ENCODE measurements at regions not wholly inside any gene's neighbourhood (a gene's known extent, or its start where the extent isn't known, plus 50 kb on each side); places are given as distances from the start of the nearest gene placed in this dataset.
A peak's percentile ranks its signal among the peaks of the same experiment; 100 is the strongest.

GRCh38 chr12:58156697-58157096 lies 215.3 kb downstream of the ATP23 start:
- H3K9me3 Mint-ChIP-seq, result no peaks in the 10 kb centered on the region
- no peak for ATAC-seq

GRCh38 chr12:58159941-58160340 lies 218.6 kb downstream of the ATP23 start:
- peaks cover 0 to 2% (median 0%) of the 10 kb centered on the region in 4 donors for H3K4me1 Mint-ChIP-seq
- H3K36me3 Mint-ChIP-seq, result no peaks in the 10 kb centered on the region
- DNase-seq (no peak), ATAC-seq (no peak)
- POLR2A ChIA-PET, result no interaction called here
- no peaks in the 10 kb centered on the region for H3K9me3 Mint-ChIP-seq
- no peak overlapping the region for H3K27ac Mint-ChIP-seq
- no peak overlapping the region for H3K4me3 Mint-ChIP-seq
- peaks cover 0 to 13% (median 9%) of the 10 kb centered on the region in 5 donors for H3K27me3 Mint-ChIP-seq

More at GRCh38 chr12:58156697-58157096, 215.3 kb downstream of the ATP23 start:
- no peaks in the 10 kb centered on the region for H3K4me1 Mint-ChIP-seq
- no peaks in the 10 kb centered on the region for H3K36me3 Mint-ChIP-seq
- DNase-seq, result no peak
- no peak overlapping the region for H3K4me3 Mint-ChIP-seq
- POLR2A ChIA-PET, result no interaction called here
- no peak overlapping the region for H3K27ac Mint-ChIP-seq
- peaks cover 10 to 16% (median 12%) of the 10 kb centered on the region in 5 donors for H3K27me3 Mint-ChIP-seq

- ATAC-seq, result no peak
- Mint-ChIP-seq H3K27me3 (peaks cover 7 to 15% (median 14%) of the 10 kb centered on the region in 5 donors), H3K36me3 (no peaks in the 10 kb centered on the region), H3K9me3 (no peaks in the 10 kb centered on the region), H3K4me3 (no peak overlapping the region), H3K27ac (no peak overlapping the region), H3K4me1 (peaks cover 0 to 2% (median 0%) of the 10 kb centered on the region in 4 donors)
- no peak for DNase-seq
- POLR2A ChIA-PET, result no interaction called here
These were observed 220.4 kb downstream of the ATP23 start for GRCh38 chr12:58161773-58162172.

- Mint-ChIP-seq H3K36me3 (no peaks in the 10 kb centered on the region), H3K9me3 (no peaks in the 10 kb centered on the region), H3K4me3 (no peak overlapping the region), H3K27me3 (peaks cover 7 to 15% (median 14%) of the 10 kb centered on the region in 5 donors), H3K27ac (no peak overlapping the region), H3K4me1 (peaks cover 0 to 2% (median 0%) of the 10 kb centered on the region in 4 donors)
- POLR2A ChIA-PET, result no interaction called here
- no peak for ATAC-seq
- no peak for DNase-seq
These were observed 221.7 kb downstream of the ATP23 start for GRCh38 chr12:58163021-58163420.

- no peak for DNase-seq
- H3K36me3 Mint-ChIP-seq, result no peaks in the 10 kb centered on the region
- H3K4me3 Mint-ChIP-seq, result no peak overlapping the region
- H3K27me3 Mint-ChIP-seq, result peaks cover 6 to 27% (median 10%) of the 10 kb centered on the region in 5 donors
- H3K27ac Mint-ChIP-seq, result no peak overlapping the region
- no peaks in the 10 kb centered on the region for H3K9me3 Mint-ChIP-seq
- ATAC-seq, result no peak
- H3K4me1 Mint-ChIP-seq, result peaks cover 0 to 2% (median 0%) of the 10 kb centered on the region in 4 donors
- POLR2A ChIA-PET, result no interaction called here
These were observed 225.3 kb downstream of the ATP23 start for GRCh38 chr12:58166643-58167042.

GRCh38 chr12:58167622-58168021 lies 226.3 kb downstream of the ATP23 start:
- Mint-ChIP-seq H3K27ac (no peak overlapping the region), H3K27me3 (peaks cover 4 to 32% (median 10%) of the 10 kb centered on the region in 5 donors), H3K36me3 (no peaks in the 10 kb centered on the region), H3K9me3 (no peaks in the 10 kb centered on the region), H3K4me3 (no peak overlapping the region), H3K4me1 (peaks cover 0 to 2% (median 0%) of the 10 kb centered on the region in 4 donors)
- ATAC-seq (no peak), DNase-seq (no peak)
- POLR2A ChIA-PET, result no interaction called here

- Mint-ChIP-seq H3K36me3 (no peaks in the 10 kb centered on the region), H3K9me3 (no peaks in the 10 kb centered on the region), H3K27ac (peak overlapping the region in 1 of 10 donors; percentile 19), H3K27me3 (peaks cover 4 to 45% (median 13%) of the 10 kb centered on the region in 5 donors), H3K4me3 (no peak overlapping the region), H3K4me1 (no peaks in the 10 kb centered on the region)
- no peak for DNase-seq
- no peak for ATAC-seq
- POLR2A ChIA-PET, result no interaction called here
These were observed 228.5 kb downstream of the ATP23 start for GRCh38 chr12:58169826-58170225.

- POLR2A ChIA-PET, result no interaction called here
- H3K9me3 Mint-ChIP-seq, result no peaks in the 10 kb centered on the region
- H3K4me3 Mint-ChIP-seq, result no peak overlapping the region
- peaks cover 6 to 46% (median 14%) of the 10 kb centered on the region in 5 donors for H3K27me3 Mint-ChIP-seq
- no peaks in the 10 kb centered on the region for H3K4me1 Mint-ChIP-seq
- ATAC-seq (no peak), DNase-seq (no peak)
- H3K27ac Mint-ChIP-seq, result no peak overlapping the region
- H3K36me3 Mint-ChIP-seq, result no peaks in the 10 kb centered on the region
These were observed 230.5 kb downstream of the ATP23 start for GRCh38 chr12:58171914-58172313.

GRCh38 chr12:58172433-58173073 lies 231.2 kb downstream of the ATP23 start:
- Mint-ChIP-seq H3K4me1 (no peaks in the 10 kb centered on the region), H3K27ac (peak overlapping the region in 1 of 10 donors; percentile 14), H3K27me3 (peaks cover 9 to 52% (median 18%) of the 10 kb centered on the region in 5 donors), H3K36me3 (no peaks in the 10 kb centered on the region), H3K9me3 (no peaks in the 10 kb centered on the region), H3K4me3 (no peak overlapping the region)
- POLR2A ChIA-PET, result no interaction called here
- ATAC-seq (no peak), DNase-seq (no peak)

GRCh38 chr12:58174316-58174715 lies 232.9 kb downstream of the ATP23 start:
- no peaks in the 10 kb centered on the region for H3K36me3 Mint-ChIP-seq
- no peak for DNase-seq
- POLR2A ChIA-PET, result no interaction called here

GRCh38 chr12:58176296-58176869 lies 235.0 kb downstream of the ATP23 start:
- POLR2A ChIA-PET, result no interaction called here
- ATAC-seq (no peak), DNase-seq (no peak)
- Mint-ChIP-seq H3K4me3 (no peak overlapping the region), H3K4me1 (no peaks in the 10 kb centered on the region), H3K36me3 (no peaks in the 10 kb centered on the region), H3K9me3 (no peaks in the 10 kb centered on the region), H3K27me3 (peaks cover 17 to 67% (median 32%) of the 10 kb centered on the region in 5 donors), H3K27ac (no peak overlapping the region)

More at GRCh38 chr12:58174316-58174715, 232.9 kb downstream of the ATP23 start:
- no peak overlapping the region for H3K27ac Mint-ChIP-seq
- no peak overlapping the region for H3K4me3 Mint-ChIP-seq
- H3K9me3 Mint-ChIP-seq, result no peaks in the 10 kb centered on the region
- H3K4me1 Mint-ChIP-seq, result no peaks in the 10 kb centered on the region
- H3K27me3 Mint-ChIP-seq, result peaks cover 15 to 63% (median 22%) of the 10 kb centered on the region in 5 donors
- no peak for ATAC-seq

- Mint-ChIP-seq H3K9me3 (no peaks in the 10 kb centered on the region), H3K4me1 (no peaks in the 10 kb centered on the region), H3K27me3 (peaks cover 17 to 69% (median 27%) of the 10 kb centered on the region in 5 donors), H3K4me3 (no peak overlapping the region), H3K36me3 (no peaks in the 10 kb centered on the region), H3K27ac (no peak overlapping the region)
- no peak for DNase-seq
- ATAC-seq, result no peak
- POLR2A ChIA-PET, result no interaction called here
These were observed 236.0 kb downstream of the ATP23 start for GRCh38 chr12:58177366-58177765.

GRCh38 chr12:58184212-58184611 lies 242.8 kb downstream of the ATP23 start:
- Mint-ChIP-seq H3K4me1 (no peaks in the 10 kb centered on the region), H3K27ac (no peak overlapping the region), H3K36me3 (peaks cover 0 to 10% (median 0%) of the 10 kb centered on the region in 3 donors), H3K9me3 (peaks cover 6 to 24% (median 11%) of the 10 kb centered on the region in 9 donors), H3K27me3 (peaks cover 5 to 42% (median 10%) of the 10 kb centered on the region in 5 donors), H3K4me3 (no peak overlapping the region)
- ATAC-seq (no peak), DNase-seq (no peak)
- POLR2A ChIA-PET, result no interaction called here

Data from naive thymus-derived CD8-positive, alpha-beta T cell (primary cell).